H1 (cell line): ENCODE measurements at regions not wholly inside any gene's neighbourhood (a gene's known extent, or its start where the extent isn't known, plus 50 kb on each side); places are given as distances from the start of the nearest gene placed in this dataset.

Experiments
- CTCF ChIA-PET: fragments of 300-600 bp; sonication (Branson Sonifier 250); formaldehyde crosslinking; loops from one replicate; lab custom pipeline; 2021; ENCODE audit not compliant: partially characterized antibody; lab: Charles Lee
- POLR2A ChIA-PET: fragments of 300-600 bp; sonication (Branson Sonifier 250); formaldehyde crosslinking; loops from one replicate; lab custom pipeline; 2021; ENCODE audit warnings: inconsistent platforms; ENCODE audit not compliant: partially characterized antibody; lab: Charles Lee
- DNase-seq, 2 experiments: peaks; one replicate each; pipeline versions ENCODE4 v3.0.0 to v3.0.0-alpha.2; 2010 to 2022; ENCODE audit warnings: low spot score in 2 of 2, low read depth in 1 of 2, mixed read lengths in 1 of 2
- FAIRE-seq: peaks from 2 replicates; lab custom pipeline; 2011; peaks lifted over from hg19 to GRCh38; lab: Jason Lieb, UNC
- H2AFZ ChIP-seq: 2 replicates; pipeline ENCODE4 v1.8.1; 2012; ENCODE audit warnings: low read length, inconsistent platforms
- H2AK5ac ChIP-seq: 2 replicates; pipeline ENCODE4 v1.6.1; 2013; ENCODE audit warnings: low read depth, low read length
- H2BK120ac ChIP-seq: replicated peaks from 2 replicates; pipeline ENCODE3; 2013; ENCODE audit warnings: low read depth, low read length, inconsistent platforms
- H2BK12ac ChIP-seq: 2 replicates; pipeline ENCODE4 v1.6.1; 2013; ENCODE audit warnings: low read depth, low read length
- H2BK15ac ChIP-seq: 2 replicates; pipeline ENCODE4 v1.6.1; 2013; ENCODE audit warnings: low read length
- H2BK20ac ChIP-seq: 2 replicates; pipeline ENCODE4 v1.6.1; 2013; ENCODE audit warnings: low read length
- H2BK5ac ChIP-seq: 2 replicates; pipeline ENCODE4 v1.6.1; 2013; ENCODE audit warnings: low read depth, low read length
- H3K14ac ChIP-seq: 2 replicates; pipeline ENCODE4 v1.6.1; 2013; ENCODE audit warnings: inconsistent platforms; ENCODE audit not compliant: insufficient read length
- H3K18ac ChIP-seq: 2 replicates; pipeline ENCODE4 v1.6.1; 2013; ENCODE audit warnings: low read length; ENCODE audit errors: extremely low read depth
- H3K23ac ChIP-seq: 2 replicates; pipeline ENCODE4 v1.6.1; 2013; ENCODE audit warnings: inconsistent platforms; ENCODE audit not compliant: insufficient read length
- H3K23me2 ChIP-seq: 2 replicates; pipeline ENCODE4 v1.6.1; 2013; ENCODE audit warnings: low read depth, low read length
- H3K27ac ChIP-seq: 2 replicates; pipeline ENCODE4 v1.6.1; 2011; ENCODE audit warnings: low read depth, low read length, inconsistent platforms
- H3K27me3 ChIP-seq, 4 experiments: replicated peaks in 1 of 4; 1 replicate in 1 of 4; 2 replicates in 3 of 4; pipeline versions ENCODE4 v1.6.1 to v1.8.1; 2011 to 2013; ENCODE audit warnings: low read length in 3 of 4, mild to moderate bottlenecking in 3 of 4, inconsistent platforms in 2 of 4, mixed read lengths in 2 of 4, moderate library complexity in 1 of 4; ENCODE audit not compliant: control insufficient read depth in 3 of 4, insufficient read depth in 3 of 4; ENCODE audit errors: extremely low read depth in 1 of 4
- H3K36me3 ChIP-seq, 4 experiments: 2 replicates each; pipeline versions ENCODE4 v1.6.1 to v1.8.1; 2011 to 2013; ENCODE audit warnings: mild to moderate bottlenecking in 4 of 4, low read length in 3 of 4, moderate library complexity in 2 of 4, control low read depth in 1 of 4, inconsistent platforms in 1 of 4; ENCODE audit not compliant: insufficient read depth in 4 of 4, control insufficient read depth in 2 of 4
- H3K4ac ChIP-seq: replicated peaks from 2 replicates; pipeline ENCODE3; 2013; ENCODE audit warnings: low read length, low read depth, mixed read lengths, inconsistent platforms; ENCODE audit not compliant: insufficient read length
- H3K4me1 ChIP-seq, 4 experiments: replicated peaks in 1 of 4; 1 replicate in 1 of 4; 2 replicates in 3 of 4; pipeline versions ENCODE4 v1.6.1 to v1.8.1; 2011 to 2013; ENCODE audit warnings: low read length in 3 of 4, inconsistent platforms in 2 of 4, mixed read lengths in 1 of 4; ENCODE audit not compliant: insufficient read depth in 4 of 4, control insufficient read depth in 3 of 4
- H3K4me2 ChIP-seq, 2 experiments: 2 replicates each; pipeline versions ENCODE4 v1.6.1 to v1.8.1; 2011 to 2013; ENCODE audit warnings: low read depth in 2 of 2, low read length in 2 of 2, control low read depth in 1 of 2, inconsistent platforms in 1 of 2, mild to moderate bottlenecking in 1 of 2; ENCODE audit not compliant: insufficient read depth in 1 of 2
- H3K4me3 ChIP-seq, 4 experiments: fragments of 200-600, 300-600 bp in 1 of 4; sonication (generic), shearing (Covaris generic), sonication (Bioruptor Twin) in 1 of 4; 2 replicates each; pipeline versions ENCODE4 v1.5.1 to v1.8.1; 2011 to 2016; ENCODE audit warnings: low read length in 4 of 4, low read depth in 3 of 4, control low read depth in 2 of 4, inconsistent platforms in 2 of 4, mild to moderate bottlenecking in 2 of 4, mixed read lengths in 1 of 4, moderate library complexity in 1 of 4; ENCODE audit not compliant: insufficient read depth in 2 of 4; ENCODE audit errors: extremely low read depth in 1 of 4
- H3K56ac ChIP-seq: replicated peaks from 2 replicates; pipeline ENCODE3; 2013; ENCODE audit warnings: low read depth, mild to moderate bottlenecking, mixed read lengths, low read length, inconsistent platforms; ENCODE audit not compliant: insufficient read length
- H3K79me1 ChIP-seq: 2 replicates; pipeline ENCODE4 v1.6.1; 2013; ENCODE audit warnings: low read depth, low read length, control low read depth
- H3K79me2 ChIP-seq, 2 experiments: 2 replicates each; pipeline versions ENCODE4 v1.6.1 to v1.8.1; 2012 to 2013; ENCODE audit warnings: low read length in 2 of 2, mild to moderate bottlenecking in 2 of 2, inconsistent platforms in 1 of 2; ENCODE audit not compliant: insufficient read depth in 2 of 2, control insufficient read depth in 1 of 2
- H3K9ac ChIP-seq, 4 experiments: replicated peaks in 1 of 4; 1 replicate in 1 of 4; 2 replicates in 3 of 4; pipeline versions ENCODE4 v1.6.1 to v1.8.1; 2011 to 2013; ENCODE audit warnings: low read depth in 3 of 4, low read length in 3 of 4, control low read depth in 2 of 4, mild to moderate bottlenecking in 2 of 4, moderate library complexity in 2 of 4, inconsistent platforms in 1 of 4; ENCODE audit errors: extremely low read depth in 1 of 4
- H3K9me3 ChIP-seq, 2 experiments: 2 replicates each; pipeline versions ENCODE4 v1.6.1 to v1.8.1; 2012 to 2013; ENCODE audit warnings: mild to moderate bottlenecking in 2 of 2, moderate library complexity in 2 of 2, control low read depth in 1 of 2, inconsistent platforms in 1 of 2, low read depth in 1 of 2, low read length in 1 of 2, mixed read lengths in 1 of 2; ENCODE audit not compliant: insufficient read depth in 2 of 2
- H4K20me1 ChIP-seq, 2 experiments: replicated peaks in 1 of 2; 2 replicates each; pipeline versions ENCODE3 to v1.8.1; 2011 to 2013; ENCODE audit warnings: inconsistent platforms in 2 of 2, low read length in 2 of 2, mild to moderate bottlenecking in 1 of 2; ENCODE audit not compliant: insufficient read depth in 2 of 2, control insufficient read depth in 1 of 2
- H4K5ac ChIP-seq: 2 replicates; pipeline ENCODE4 v1.6.1; 2013; ENCODE audit warnings: low read length, low read depth, mixed read lengths, inconsistent platforms; ENCODE audit not compliant: insufficient read length
- H4K8ac ChIP-seq: 2 replicates; pipeline ENCODE4 v1.8.0; 2013; ENCODE audit warnings: mild to moderate bottlenecking, moderate library complexity, low read length, inconsistent platforms; ENCODE audit not compliant: insufficient read depth; ENCODE audit errors: extremely low read depth
- H4K91ac ChIP-seq: replicated peaks from 2 replicates; pipeline ENCODE3; 2013; ENCODE audit warnings: low read length, mixed read lengths, inconsistent platforms; ENCODE audit not compliant: insufficient read length
- CTBP2 ChIP-seq: IDR thresholded peaks from 2 replicates; pipeline ENCODE4 v1.7.0; 2011; ENCODE audit warnings: borderline replicate concordance, mild to moderate bottlenecking, moderate library complexity, mixed read lengths, low read length; ENCODE audit not compliant: insufficient read depth, insufficient read length
- EGR1 ChIP-seq: IDR thresholded peaks from 2 replicates; pipeline ENCODE4 v1.6.1; 2011; ENCODE audit warnings: low read depth, low read length, borderline replicate concordance
- JUND ChIP-seq: IDR thresholded peaks from 2 replicates; pipeline ENCODE4 v1.6.1; 2011; ENCODE audit warnings: mild to moderate bottlenecking, improper control_type of control experiment, low read length
- POLR2A ChIP-seq, 2 experiments: IDR thresholded peaks; 1 replicate in 1 of 2; 2 replicates in 1 of 2; pipeline ENCODE4 v1.6.1; 2011; ENCODE audit warnings: low read depth in 2 of 2, low read length in 2 of 2, mild to moderate bottlenecking in 2 of 2; ENCODE audit errors: control extremely low read depth in 1 of 2
- RBBP5 ChIP-seq: IDR thresholded peaks from 2 replicates; pipeline ENCODE4 v1.7.1; 2012; ENCODE audit warnings: low read depth, mild to moderate bottlenecking, inconsistent platforms, low read length, moderate library complexity, borderline replicate concordance
- RNF2 ChIP-seq: fragments of 200-900, 300-1000 bp; sonication (generic); IDR thresholded peaks from 2 replicates; pipeline ENCODE4 v1.7.1; 2016; ENCODE audit warnings: borderline replicate concordance, low read depth, mild to moderate bottlenecking, antibody characterized with exemption, low read length; ENCODE audit not compliant: poor library complexity, severe bottlenecking; ENCODE audit errors: missing control alignments
- SP2 ChIP-seq: IDR thresholded peaks from 2 replicates; pipeline ENCODE4 v1.6.1; 2012; ENCODE audit warnings: mild to moderate bottlenecking, low read length, inconsistent platforms
- SRF ChIP-seq: IDR thresholded peaks from 2 replicates; pipeline ENCODE4 v1.6.1; 2011; ENCODE audit warnings: mild to moderate bottlenecking, low read depth, low read length, moderate library complexity
- TEAD4 ChIP-seq: IDR thresholded peaks from 2 replicates; pipeline ENCODE4 v1.6.1; 2012; ENCODE audit warnings: low read depth, low read length, inconsistent platforms, mixed read lengths
- WGBS, 2 experiments: shearing (Covaris generic) in 1 of 2; methylation state at CpG; one replicate each; pipeline versions ENCODE4 v1.1.6 to v1.1.7; 2013 to 2015; ENCODE audit warnings: low lambda C conversion rate in 2 of 2, mixed read lengths in 2 of 2, inconsistent platforms in 1 of 2, low coverage in 1 of 2, missing lambda C conversion rate in 1 of 2; ENCODE audit not compliant: insufficient replicate concordance in 2 of 2, insufficient coverage in 1 of 2, insufficient read length in 1 of 2; ENCODE audit errors: extremely low coverage in 1 of 2, missing lambda C conversion rate in 1 of 2; 5-methylcytosine and 5-hydroxymethylcytosine counted together
- TF ChIP-seq, protein P1 (sequence below): IDR thresholded peaks from 2 replicates; pipeline ENCODE4 v1.6.1; 2011; ENCODE audit warnings: low read depth, mild to moderate bottlenecking, low read length; ENCODE audit not compliant: insufficient read depth
- TF ChIP-seq, protein P2 (sequence below): IDR thresholded peaks from 2 replicates; pipeline ENCODE4 v1.6.1; 2012; ENCODE audit warnings: low read length, inconsistent platforms

DNA sequence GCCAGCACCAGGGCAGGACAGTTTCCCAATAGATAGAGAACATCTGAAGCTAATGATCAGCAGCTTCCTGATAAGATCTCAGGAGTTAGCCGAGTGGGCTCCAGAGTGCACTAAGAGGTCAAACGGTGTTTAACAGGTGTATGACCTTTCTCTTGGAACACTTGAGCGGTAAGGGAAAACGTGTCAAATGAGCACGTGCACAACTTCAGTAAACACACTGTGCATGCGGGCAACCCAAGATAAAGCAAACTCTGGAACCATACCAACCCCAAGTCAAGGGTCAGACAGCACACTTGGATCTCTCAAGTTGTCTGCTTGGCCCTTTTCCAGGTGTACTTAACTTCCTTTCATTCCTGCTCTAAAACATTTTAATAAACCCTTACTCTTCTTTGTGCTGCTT is 1941.5 kb upstream of the PCDH10 start:
- FAIRE-seq, result no peak
- no peak for TF ChIP-seq RBBP5
- TF ChIP-seq EGR1, result no peak
- TF ChIP-seq, protein P1, sequence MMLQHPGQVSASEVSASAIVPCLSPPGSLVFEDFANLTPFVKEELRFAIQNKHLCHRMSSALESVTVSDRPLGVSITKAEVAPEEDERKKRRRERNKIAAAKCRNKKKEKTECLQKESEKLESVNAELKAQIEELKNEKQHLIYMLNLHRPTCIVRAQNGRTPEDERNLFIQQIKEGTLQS, result no peak
- no peak for TF ChIP-seq RNF2
- no peak for TF ChIP-seq SP2
- TF ChIP-seq, protein P2, sequence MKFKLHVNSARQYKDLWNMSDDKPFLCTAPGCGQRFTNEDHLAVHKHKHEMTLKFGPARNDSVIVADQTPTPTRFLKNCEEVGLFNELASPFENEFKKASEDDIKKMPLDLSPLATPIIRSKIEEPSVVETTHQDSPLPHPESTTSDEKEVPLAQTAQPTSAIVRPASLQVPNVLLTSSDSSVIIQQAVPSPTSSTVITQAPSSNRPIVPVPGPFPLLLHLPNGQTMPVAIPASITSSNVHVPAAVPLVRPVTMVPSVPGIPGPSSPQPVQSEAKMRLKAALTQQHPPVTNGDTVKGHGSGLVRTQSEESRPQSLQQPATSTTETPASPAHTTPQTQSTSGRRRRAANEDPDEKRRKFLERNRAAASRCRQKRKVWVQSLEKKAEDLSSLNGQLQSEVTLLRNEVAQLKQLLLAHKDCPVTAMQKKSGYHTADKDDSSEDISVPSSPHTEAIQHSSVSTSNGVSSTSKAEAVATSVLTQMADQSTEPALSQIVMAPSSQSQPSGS, result no peak
- TF ChIP-seq POLR2A (IDR thresholded peaks at IDR 0.05; ENCODE audit: control extremely low read depth in 1 of 2, low read depth in 2 of 2, low read length in 2 of 2), result no peak
- TF ChIP-seq SRF, result no peak
- no peak for TF ChIP-seq TEAD4
- TF ChIP-seq CTBP2, result no peak
- no peak for TF ChIP-seq JUND

More for the DNA sequence above, 1941.5 kb upstream of the PCDH10 start:
- no peak overlapping the region for H4K5ac ChIP-seq
- no peak overlapping the region for H3K4me3 ChIP-seq
- DNase-seq, result no peak
- H2BK5ac ChIP-seq, result no peak overlapping the region
- no peak overlapping the region for H2BK12ac ChIP-seq
- no peak overlapping the region for H2AFZ ChIP-seq
- H2AK5ac ChIP-seq, result no peak overlapping the region
- no peak overlapping the region for H3K4me2 ChIP-seq
- H3K4ac ChIP-seq, result no peak overlapping the region
- H4K8ac ChIP-seq, result no peak overlapping the region
- no peak overlapping the region for H3K14ac ChIP-seq
- H2BK20ac ChIP-seq, result no peak overlapping the region
- no peak overlapping the region for H3K23ac ChIP-seq
- H3K9me3 ChIP-seq, result peaks cover 0 to 4% of the 10 kb centered on the region in 2 experiments; a peak in 1 of 4 replicates
- H3K4me1 ChIP-seq, result no peaks in the 10 kb centered on the region
- no peaks in the 10 kb centered on the region for H3K27me3 ChIP-seq
- no peaks in the 10 kb centered on the region for H3K36me3 ChIP-seq
- no peaks in the 10 kb centered on the region for H3K23me2 ChIP-seq
- H3K79me2 ChIP-seq, result no peaks in the 10 kb centered on the region
- no peak overlapping the region for H4K91ac ChIP-seq
- POLR2A ChIA-PET, result no interaction called here
- H2BK120ac ChIP-seq, result no peak overlapping the region
- no peaks in the 10 kb centered on the region for H4K20me1 ChIP-seq
- no peak overlapping the region for H3K56ac ChIP-seq
- H3K79me1 ChIP-seq, result no peaks in the 10 kb centered on the region
- H3K18ac ChIP-seq, result no peak overlapping the region
- no peak overlapping the region for H2BK15ac ChIP-seq
- H3K27ac ChIP-seq, result no peak overlapping the region
- 92% methylated on average over 6 of the region's 6 CpGs; no CpG with 5 or more reads in 1 of the 2 experiments for WGBS, 2 experiments
- H3K9ac ChIP-seq, result no peak overlapping the region
- CTCF ChIA-PET, result no interaction called here
